Neutrophil (primary cell): ENCODE measurements at regions not wholly inside any gene's neighbourhood (a gene's known extent, or its start where the extent isn't known, plus 50 kb on each side); places are given as distances from the start of the nearest gene placed in this dataset.
"Not testable (repeated sequence)": the region's sequence is repeated elsewhere in the genome, so short reads cannot be mapped to it uniquely, and the experiment has no call there.

Experiments used
- H3K27ac ChIP-seq: fragments of 200-600 bp; sonication (generic); 2 replicates; pipeline ENCODE4 v1.5.1; 2016; ENCODE audit warnings: mild to moderate bottlenecking, moderate library complexity
- H3K27me3 ChIP-seq: fragments of 200-600 bp; sonication (generic); 2 replicates; pipeline ENCODE4 v1.6.0; 2016; ENCODE audit warnings: mild to moderate bottlenecking
- H3K36me3 ChIP-seq: fragments of 200-600 bp; sonication (generic); 2 replicates; pipeline ENCODE4 v1.5.1; 2017
- H3K4me1 ChIP-seq, 2 experiments: fragments of 200-600 bp in 1 of 2; sonication (generic) in 1 of 2; 1 replicate in 1 of 2; 2 replicates in 1 of 2; pipeline versions ENCODE4 v1.5.1 to v1.6.1; 2013 to 2016; ENCODE audit warnings: low read depth in 1 of 2, low read length in 1 of 2, mild to moderate bottlenecking in 1 of 2, moderate library complexity in 1 of 2; ENCODE audit not compliant: control insufficient read depth in 1 of 2, insufficient read depth in 1 of 2
- H3K4me3 ChIP-seq, 2 experiments: fragments of 200-600 bp in 1 of 2; sonication (generic) in 1 of 2; 1 replicate in 1 of 2; 2 replicates in 1 of 2; pipeline ENCODE4 v1.5.1; 2013 to 2016; ENCODE audit warnings: low read depth in 1 of 2, low read length in 1 of 2, mild to moderate bottlenecking in 1 of 2, moderate library complexity in 1 of 2
- H3K9me3 ChIP-seq: fragments of 200-600 bp; sonication (generic); 2 replicates; pipeline ENCODE4 v1.5.1; 2016
- TF ChIP-seq, protein P1 (sequence below): fragments of 200-600 bp; sonication (generic); IDR thresholded peaks from 2 replicates; pipeline ENCODE4 v1.5.1; 2016; ENCODE audit warnings: antibody characterized with exemption

DNA sequence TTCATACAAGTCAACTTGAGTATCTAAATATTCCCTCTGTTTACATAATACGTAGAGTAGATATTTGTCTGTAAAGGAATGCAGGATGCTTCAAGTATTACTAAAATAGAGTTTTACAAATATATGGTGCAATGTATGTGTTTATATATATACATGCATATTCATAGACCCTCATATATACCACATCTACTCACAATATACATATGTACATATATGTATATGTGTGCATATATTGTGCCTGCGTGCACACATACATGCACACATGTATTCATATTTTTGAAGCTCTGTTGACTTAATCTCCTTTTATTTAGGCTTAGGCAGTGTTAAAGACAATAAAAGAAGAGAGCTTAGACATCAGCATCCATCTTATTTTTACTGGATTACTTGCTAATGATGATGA, 616.6 kb upstream of the GOT2 start:
- Histone ChIP-seq H3K27ac (no peak overlapping the region), H3K4me1 (no peaks in the 10 kb centered on the region), H3K4me3 (no peak overlapping the region), H3K27me3 (no peaks in the 10 kb centered on the region), H3K36me3 (no peaks in the 10 kb centered on the region), H3K9me3 (no peaks in the 10 kb centered on the region)
- TF ChIP-seq, protein P1, sequence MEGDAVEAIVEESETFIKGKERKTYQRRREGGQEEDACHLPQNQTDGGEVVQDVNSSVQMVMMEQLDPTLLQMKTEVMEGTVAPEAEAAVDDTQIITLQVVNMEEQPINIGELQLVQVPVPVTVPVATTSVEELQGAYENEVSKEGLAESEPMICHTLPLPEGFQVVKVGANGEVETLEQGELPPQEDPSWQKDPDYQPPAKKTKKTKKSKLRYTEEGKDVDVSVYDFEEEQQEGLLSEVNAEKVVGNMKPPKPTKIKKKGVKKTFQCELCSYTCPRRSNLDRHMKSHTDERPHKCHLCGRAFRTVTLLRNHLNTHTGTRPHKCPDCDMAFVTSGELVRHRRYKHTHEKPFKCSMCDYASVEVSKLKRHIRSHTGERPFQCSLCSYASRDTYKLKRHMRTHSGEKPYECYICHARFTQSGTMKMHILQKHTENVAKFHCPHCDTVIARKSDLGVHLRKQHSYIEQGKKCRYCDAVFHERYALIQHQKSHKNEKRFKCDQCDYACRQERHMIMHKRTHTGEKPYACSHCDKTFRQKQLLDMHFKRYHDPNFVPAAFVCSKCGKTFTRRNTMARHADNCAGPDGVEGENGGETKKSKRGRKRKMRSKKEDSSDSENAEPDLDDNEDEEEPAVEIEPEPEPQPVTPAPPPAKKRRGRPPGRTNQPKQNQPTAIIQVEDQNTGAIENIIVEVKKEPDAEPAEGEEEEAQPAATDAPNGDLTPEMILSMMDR = no peak

DNA sequence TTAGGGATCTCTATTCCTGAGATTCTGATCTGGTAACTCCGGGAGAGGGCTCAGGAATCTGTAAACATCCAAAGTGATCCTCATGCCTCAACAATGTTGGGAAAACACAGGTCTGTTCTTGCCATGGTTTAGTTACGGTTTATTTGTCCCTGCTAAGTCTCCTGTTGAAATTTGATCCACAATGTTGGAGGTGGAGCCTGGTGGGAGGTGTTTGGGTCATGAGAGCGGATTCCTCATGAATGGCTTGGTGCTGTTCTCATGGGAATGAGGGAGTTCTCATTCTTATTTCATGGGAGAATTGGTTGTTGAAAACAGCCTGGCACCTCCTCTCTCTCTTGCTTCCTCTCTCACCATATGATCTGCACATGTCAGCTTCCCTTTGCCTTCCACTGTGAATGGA, 608.6 kb upstream of the GOT2 start:
- H3K27me3 ChIP-seq = no peaks in the 10 kb centered on the region
- H3K27ac ChIP-seq = no peak overlapping the region
- no peak overlapping the region for H3K4me3 ChIP-seq
- H3K9me3 ChIP-seq = no peaks in the 10 kb centered on the region
- H3K4me1 ChIP-seq = no peaks in the 10 kb centered on the region
- H3K36me3 ChIP-seq = no peaks in the 10 kb centered on the region
- TF ChIP-seq, protein P1 = no peak

- Histone ChIP-seq H3K27me3 (no peaks in the 10 kb centered on the region), H3K4me1 (no peaks in the 10 kb centered on the region), H3K27ac (no peak overlapping the region), H3K9me3 (no peaks in the 10 kb centered on the region), H3K36me3 (no peaks in the 10 kb centered on the region), H3K4me3 (no peak overlapping the region)
- TF ChIP-seq, protein P1 = no peak
Observed at GRCh38 chr16:59341368-59341767, 607.3 kb upstream of the GOT2 start.

DNA sequence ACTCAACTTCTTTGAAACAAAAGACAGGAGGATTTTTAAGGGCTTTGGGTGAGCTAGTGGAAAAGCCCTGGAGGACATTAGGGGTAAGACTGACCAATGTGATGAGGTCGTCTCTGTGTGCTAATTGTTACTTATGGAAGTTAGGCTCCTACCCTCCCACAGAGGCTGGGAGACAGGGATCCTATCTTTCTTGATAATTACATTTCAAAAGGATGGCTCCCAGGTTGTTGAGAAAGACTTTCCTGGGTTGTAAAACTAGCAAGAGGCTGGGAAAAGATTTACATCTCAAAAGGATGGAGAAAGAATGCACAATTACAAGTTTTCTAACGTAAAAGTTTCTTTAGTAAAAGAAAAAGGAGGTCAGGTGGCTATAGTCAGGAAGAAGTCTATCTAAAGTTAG, 605.8 kb upstream of the GOT2 start:
- Histone ChIP-seq H3K36me3 (no peaks in the 10 kb centered on the region), H3K4me1 (no peaks in the 10 kb centered on the region), H3K27ac (no peak overlapping the region), H3K27me3 (no peaks in the 10 kb centered on the region), H3K4me3 (no peak overlapping the region), H3K9me3 (no peaks in the 10 kb centered on the region)
- TF ChIP-seq, protein P1 = no peak

- TF ChIP-seq, protein P1 = no peak
Observed at GRCh38 chr16:59336136-59336695, 602.1 kb upstream of the GOT2 start.

GRCh38 chr16:59331708-59332107, 597.6 kb upstream of the GOT2 start:
- not testable (repeated sequence) for H3K36me3 ChIP-seq, H3K4me1 ChIP-seq, H3K27me3 ChIP-seq, H3K4me3 ChIP-seq, H3K27ac ChIP-seq, H3K9me3 ChIP-seq

More at GRCh38 chr16:59336136-59336695, 602.1 kb upstream of the GOT2 start:
- Histone ChIP-seq H3K4me3 (no peak overlapping the region), H3K36me3 (no peaks in the 10 kb centered on the region), H3K9me3 (no peaks in the 10 kb centered on the region), H3K4me1 (no peaks in the 10 kb centered on the region), H3K27ac (no peak overlapping the region), H3K27me3 (no peaks in the 10 kb centered on the region)
